Choroid plexus epithelial cell (primary cell): ENCODE measurements at regions not wholly inside any gene's neighbourhood (a gene's known extent, or its start where the extent isn't known, plus 50 kb on each side); places are given as distances from the start of the nearest gene placed in this dataset.

ENCODE experiments used
- DNase-seq: peaks from one replicate; pipeline ENCODE4 v3.0.0-alpha.2; 2010; ENCODE audit warnings: low read depth
- H3K4me3 ChIP-seq: 2 replicates; pipeline ENCODE4 v1.5.1; 2011; ENCODE audit warnings: low read depth, mild to moderate bottlenecking, control low read depth, low read length, moderate library complexity
- CTCF ChIP-seq: conservative IDR thresholded peaks from 2 replicates; pipeline ENCODE4 v1.5.1; 2011; ENCODE audit warnings: low read depth, mild to moderate bottlenecking, control low read depth, inconsistent platforms, low read length, moderate library complexity

- TF ChIP-seq CTCF: no peak
- H3K4me3 ChIP-seq: no peak overlapping the region
- no peak for DNase-seq
Observed at GRCh38 chr7:13792208-13792607, 197.3 kb downstream of the ETV1 start.

GRCh38 chr7:13793926-13794325 is 195.5 kb downstream of the ETV1 start:
- DNase-seq: no peak

GRCh38 chr7:13794581-13794980 is 194.9 kb downstream of the ETV1 start:
- H3K4me3 ChIP-seq: no peak overlapping the region
- TF ChIP-seq CTCF: no peak
- DNase-seq: no peak

More at GRCh38 chr7:13793926-13794325, 195.5 kb downstream of the ETV1 start:
- H3K4me3 ChIP-seq: no peak overlapping the region
- no peak for TF ChIP-seq CTCF

- no peak overlapping the region for H3K4me3 ChIP-seq
- DNase-seq: peak; percentile 38
- no peak for TF ChIP-seq CTCF
Observed at GRCh38 chr7:13797545-13797944, 191.9 kb downstream of the ETV1 start.

- TF ChIP-seq CTCF: no peak
- peak; percentile 87 for DNase-seq
- no peak overlapping the region for H3K4me3 ChIP-seq
Observed at GRCh38 chr7:13800694-13801448, 188.6 kb downstream of the ETV1 start.

GRCh38 chr7:13801669-13802068 is 187.8 kb downstream of the ETV1 start:
- TF ChIP-seq CTCF: no peak
- no peak overlapping the region for H3K4me3 ChIP-seq
- no peak for DNase-seq

GRCh38 chr7:13802651-13803050 is 186.8 kb downstream of the ETV1 start:
- TF ChIP-seq CTCF: no peak
- H3K4me3 ChIP-seq: no peak overlapping the region
- no peak for DNase-seq
